Stimulated activated naive CD4-positive, alpha-beta T cell (primary cell): ENCODE measurements at regions not wholly inside any gene's neighbourhood (a gene's known extent, or its start where the extent isn't known, plus 50 kb on each side); places are given as distances from the start of the nearest gene placed in this dataset.
"Not testable (repeated sequence)": the region's sequence is repeated elsewhere in the genome, so short reads cannot be mapped to it uniquely, and the experiment has no call there.

Source experiments
- DNase-seq, 6 experiments: peaks; one replicate each; lab custom pipeline; 2025; lab: John Stamatoyannopoulos, UW

DNA sequence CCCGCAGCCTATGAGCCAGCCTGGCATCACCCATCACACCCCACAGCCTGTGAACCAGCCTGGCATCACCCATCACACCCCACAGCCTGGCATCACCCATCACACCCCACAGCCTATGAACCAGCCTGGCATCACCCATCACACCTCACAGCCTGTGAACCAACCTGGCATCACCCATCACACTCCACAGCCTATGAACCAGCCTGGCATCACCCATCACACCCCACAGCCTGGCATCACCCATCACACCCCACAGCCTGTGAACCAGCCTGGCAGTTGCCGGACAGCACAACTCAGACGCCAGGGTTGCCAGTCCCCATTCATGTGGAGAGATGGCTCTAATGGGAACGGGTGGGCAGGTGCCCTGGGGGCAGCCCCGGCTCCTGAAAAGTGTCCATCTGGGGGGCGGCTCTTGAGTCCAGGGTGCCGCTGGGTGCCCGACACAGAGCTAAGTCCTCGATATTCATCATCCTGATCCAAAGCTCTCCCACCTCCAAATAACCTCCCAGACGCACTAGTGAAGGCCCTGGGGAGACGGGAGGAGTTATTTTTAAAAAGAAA lies 116.9 kb upstream of the AFDN start:
- DNase-seq: not testable (repeated sequence)

DNA sequence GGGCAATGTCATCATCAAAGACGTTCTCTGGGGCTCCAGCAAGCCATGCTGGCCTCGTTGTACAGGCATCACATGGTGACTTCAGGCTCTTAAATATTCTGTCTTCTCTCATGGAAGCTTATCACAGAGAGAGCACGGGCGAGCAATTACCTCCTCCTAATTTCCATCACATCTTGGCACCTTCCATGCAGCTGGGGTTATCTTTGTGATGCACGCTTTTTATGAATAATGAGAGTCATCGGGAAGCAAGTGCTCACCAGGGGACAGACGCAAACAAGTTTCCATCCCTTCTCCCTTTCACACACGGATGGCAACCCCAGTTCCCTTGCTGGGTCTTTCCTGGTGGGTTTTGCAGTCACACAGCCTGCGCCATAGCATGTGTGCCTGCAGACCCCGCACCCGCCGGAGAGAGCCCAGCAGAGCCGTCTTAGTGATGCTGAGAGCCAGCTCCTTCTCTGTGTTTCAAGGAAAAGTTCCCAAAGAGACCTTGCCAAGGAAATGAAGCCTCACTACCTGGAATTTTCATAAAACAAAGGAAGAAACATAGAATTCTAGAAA lies 116.3 kb upstream of the AFDN start:
- DNase-seq: no peak

DNA sequence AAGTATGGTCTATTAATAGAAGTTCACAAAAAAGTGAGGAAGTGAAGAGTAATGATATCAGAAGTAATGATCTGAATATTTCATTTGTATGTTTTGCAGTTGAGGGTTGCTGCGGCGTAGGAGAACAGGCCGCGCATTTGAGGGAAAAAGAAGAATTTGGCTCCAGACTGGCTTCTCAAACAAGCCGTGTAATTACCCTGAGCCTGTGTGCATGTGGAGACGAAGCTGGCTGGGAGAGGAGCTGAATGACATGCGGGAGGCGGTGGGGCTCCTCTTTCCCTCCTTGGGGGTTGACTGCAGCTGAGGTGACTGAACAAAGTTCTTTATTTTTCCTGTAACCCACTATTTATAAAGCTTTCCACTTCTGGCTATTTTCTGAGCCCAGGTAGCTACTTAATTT lies 115.5 kb upstream of the AFDN start:
- no peak for DNase-seq

DNA sequence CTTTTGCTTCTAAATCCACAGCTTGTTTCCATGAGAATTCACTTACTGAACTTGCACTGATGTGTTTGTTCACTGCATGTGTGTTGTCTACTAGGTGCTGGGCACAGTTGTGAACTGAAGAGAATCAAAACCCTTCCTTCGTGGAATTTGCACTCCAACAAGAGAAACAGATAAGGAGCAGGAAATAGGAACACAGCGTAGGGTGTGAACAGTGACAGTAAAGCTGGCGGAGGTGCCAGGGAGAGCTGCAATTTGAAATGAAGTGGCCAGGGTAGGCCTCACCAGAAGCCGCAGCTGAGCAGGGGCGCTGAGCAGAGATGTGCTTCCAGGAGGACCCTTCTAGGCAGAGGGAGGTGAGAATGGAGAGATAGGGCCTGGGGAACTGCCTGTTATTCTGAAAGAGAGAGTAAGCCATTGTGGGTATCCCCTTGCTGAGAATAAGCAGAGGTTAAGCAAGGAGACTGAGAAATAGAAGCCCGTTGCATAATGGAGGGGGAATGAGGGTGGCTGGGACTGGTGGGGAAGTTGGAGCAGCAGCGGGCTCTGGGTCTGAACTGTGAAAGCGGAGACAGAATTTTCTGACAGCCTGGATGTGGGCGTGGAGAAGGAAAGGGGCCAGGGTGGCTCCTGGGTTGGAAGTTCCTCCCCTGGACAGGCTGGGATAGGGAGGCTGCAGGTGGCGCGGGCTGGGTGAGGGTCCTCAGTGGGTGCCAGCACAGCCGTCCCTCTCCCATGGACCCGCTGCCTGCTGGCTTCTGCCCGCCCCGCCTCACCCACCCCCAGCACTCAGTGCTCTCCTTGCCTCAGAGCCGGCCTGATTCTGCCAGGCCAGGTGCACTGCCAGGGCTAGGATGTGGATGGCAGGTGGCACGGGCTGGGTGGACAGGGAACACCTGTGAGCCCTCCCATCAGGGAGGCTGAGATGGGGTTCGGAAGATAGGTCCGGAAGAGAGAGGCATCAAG lies 114.7 kb upstream of the AFDN start:
- no peak for DNase-seq

DNA sequence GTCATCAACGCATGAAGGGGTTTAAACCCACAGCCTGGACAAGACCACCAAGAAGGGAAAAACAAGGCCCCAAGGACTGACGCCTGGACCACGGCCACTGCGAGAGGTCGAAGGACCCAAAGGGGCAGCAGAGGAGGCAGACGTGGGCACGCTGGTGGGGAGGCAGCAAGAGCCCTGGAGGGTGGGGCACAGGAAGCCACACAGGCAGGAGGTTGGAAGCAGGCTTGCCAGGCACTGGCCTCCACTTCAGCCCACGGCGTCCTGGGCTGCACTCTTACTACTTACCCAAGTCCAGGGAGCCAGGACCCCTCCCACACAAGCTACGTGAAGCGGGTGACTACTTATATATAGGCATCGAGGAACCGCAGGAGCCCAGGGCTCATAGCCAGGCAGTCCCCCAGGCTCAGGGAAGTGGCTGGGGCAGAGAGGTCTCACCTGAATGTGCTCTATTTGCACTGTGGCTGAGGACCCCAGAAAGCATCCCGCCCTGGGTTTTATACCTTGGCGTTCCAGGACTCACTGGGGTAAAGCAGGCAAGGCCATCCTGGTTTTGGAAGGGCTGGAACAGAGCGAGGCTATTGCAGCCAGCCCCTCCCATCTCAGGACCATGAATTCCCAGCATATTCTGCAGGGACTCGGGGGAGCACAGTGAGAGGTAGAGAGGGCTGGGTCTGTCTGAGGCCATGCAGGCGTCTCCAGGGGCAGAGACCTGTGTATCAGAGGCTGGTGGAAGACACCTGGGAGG lies 113.8 kb upstream of the AFDN start:
- DNase-seq: no peak

DNA sequence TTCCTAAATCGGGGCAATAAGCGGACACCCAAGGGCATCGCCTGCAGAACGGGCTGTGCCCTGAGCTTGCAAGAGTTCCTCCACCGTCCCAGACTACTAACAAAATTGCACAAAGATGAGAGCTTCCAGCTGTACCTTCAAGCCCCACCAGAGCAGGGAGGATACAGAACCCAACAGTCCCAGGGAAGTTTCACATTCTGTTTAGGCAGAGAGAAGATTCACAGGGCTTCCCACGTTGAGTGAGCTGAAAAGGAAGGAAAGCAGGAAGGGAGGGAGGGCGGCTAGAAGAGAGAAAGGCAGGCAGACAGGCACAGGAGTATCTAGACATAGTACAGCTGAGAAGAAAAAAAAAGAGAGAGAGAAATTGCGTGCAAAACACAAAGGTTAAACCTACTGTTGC lies 112.6 kb upstream of the AFDN start:
- DNase-seq: no peak

DNA sequence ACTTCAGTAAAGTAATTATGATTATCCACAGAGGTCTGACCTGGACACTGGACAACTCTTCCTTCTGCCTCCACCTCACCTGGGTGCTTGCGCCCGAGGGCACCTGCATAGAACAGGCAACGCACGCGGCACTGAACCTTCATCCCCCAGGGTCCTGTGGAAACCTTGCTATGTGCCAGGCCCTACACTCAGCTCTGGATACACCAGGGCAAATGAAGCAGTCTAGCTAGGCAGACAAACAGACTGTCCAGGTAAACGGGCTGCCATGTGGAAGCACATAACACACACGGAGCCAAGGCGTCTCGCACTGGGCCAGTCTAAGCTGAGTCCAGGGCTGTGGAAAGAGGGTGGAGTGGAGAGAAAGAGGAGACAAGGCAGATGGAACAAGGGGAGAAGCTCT lies 109.3 kb upstream of the AFDN start:
- no peak for DNase-seq

DNA sequence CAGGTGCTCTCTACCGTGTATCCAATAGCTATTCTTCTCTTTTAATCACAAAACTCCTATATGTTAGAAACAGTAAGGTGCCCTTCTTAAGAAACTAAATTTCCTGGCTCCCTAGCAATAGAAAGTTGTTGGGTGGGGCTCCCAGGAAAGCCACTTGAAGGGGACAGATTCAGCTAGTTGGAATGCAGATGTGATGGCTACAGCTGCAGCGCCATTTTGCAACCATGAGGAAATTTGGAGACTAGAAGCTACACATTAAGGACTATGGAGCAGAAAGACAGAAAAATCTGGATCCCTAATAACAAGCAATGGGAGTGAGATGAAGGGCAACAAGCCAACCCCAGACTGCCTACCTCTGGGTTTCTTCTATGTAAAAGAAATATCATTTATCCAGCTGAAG lies 108.8 kb upstream of the AFDN start:
- no peak for DNase-seq

DNA sequence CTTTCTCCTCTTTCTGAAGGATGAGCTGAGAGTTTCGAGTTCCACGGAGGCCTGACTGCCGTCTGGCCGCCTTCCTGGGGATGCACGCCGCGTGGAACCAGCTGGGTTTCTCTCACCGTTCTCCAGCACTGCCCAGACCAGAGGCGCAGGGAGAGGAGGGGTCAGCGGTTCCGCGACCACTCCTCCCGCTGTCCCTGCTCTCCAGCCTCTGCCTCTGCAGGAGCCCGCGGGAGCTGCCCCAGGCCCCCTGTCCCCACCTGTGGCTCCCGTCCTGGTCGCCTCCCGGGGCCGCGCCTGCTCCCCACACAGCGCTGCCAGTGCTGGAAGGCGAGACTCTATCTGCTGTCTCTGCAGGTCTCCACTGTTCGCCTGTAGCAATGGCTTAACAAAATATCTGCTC lies 106.8 kb upstream of the AFDN start:
- no peak for DNase-seq

DNA sequence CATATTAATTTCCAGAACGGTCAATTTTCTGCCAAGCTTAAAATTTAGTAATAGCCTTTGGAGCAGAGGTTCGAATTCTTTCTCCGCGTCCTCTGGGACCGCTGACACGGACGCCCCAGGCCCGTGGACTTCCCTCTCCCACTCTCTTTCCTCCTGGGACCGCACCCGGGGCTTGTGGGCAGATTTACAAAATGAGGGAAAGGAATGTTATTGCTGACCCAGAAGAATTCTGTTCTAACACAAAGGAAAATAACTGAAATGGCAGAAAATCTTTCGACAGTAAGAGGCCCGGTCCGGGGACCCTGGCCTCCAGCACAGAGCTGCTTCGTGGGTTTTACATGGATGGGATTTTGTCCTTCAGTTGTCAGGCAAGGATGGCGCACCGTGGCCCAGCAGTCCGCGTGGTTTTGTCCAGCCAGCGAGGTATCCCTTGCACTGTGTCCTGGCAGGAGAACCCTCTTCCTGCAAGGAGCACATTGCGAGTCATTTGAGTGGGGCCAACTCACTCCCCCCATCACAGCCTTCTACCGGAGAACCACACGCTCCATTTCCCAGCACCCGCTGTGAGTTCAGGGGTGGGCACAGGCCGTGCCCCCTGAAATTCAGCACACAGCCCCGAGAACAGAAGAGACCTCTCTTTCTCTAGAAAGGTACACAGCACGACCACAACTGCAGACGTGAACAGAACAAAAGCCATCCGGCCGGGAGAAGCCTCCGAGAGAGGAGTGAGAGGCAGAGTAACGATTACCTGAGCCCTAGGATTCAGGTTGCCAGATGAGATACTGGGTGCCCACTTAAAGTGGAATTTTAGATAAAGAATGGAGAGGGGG lies 106.0 kb upstream of the AFDN start:
- no peak for DNase-seq

DNA sequence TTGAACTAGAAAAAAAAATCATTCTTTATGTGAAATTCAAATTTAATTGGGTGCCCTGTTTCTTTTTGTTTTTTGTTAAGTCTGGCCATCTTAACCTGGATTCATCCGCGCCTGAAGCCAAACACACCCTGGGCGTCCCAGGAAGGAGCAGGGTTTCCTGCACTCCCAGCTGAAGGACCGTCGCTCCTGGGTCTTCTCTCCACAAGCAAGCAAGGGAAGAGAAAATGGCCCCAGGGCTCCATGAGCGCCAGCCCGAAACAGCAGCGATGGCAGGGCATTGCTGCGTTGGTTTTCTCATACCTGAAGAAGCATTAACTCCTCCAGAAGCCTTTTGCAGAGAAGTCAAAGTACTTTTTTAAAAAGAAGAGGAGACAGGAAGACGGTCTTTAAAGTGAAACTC lies 105.4 kb upstream of the AFDN start:
- DNase-seq: no peak

DNA sequence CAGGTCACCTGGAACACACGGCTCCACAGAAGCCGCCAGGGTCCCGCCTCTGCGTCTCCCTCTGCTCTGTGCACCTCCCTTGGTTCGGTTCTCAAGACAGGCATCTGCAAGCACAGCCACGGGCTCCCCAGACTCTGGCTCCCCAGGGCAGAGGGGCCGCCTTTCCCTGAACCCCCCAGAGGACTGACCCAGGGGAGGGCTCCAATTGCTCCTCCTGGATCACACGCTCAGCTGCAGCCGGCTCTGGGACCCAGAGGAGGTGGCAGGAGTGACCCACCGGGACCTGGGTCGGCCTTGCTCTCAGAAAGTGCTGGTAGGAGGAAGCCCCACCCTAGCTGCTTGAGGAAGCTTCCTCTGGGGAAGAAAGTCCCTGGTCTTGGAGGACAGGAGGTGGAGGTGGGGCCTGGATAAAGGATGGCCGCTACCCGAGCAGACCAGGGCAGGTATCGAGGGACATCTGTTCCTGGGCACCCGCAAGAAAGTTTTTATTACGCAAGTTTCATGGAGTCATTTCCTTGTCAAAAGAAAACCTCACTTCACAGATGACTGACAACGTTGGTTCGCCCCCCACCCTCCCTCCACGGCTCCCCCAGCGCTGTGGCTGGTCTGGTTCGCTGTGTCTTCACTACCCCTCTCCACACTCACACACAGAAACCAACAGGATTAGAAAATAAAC lies 103.9 kb upstream of the AFDN start:
- DNase-seq: no peak

DNA sequence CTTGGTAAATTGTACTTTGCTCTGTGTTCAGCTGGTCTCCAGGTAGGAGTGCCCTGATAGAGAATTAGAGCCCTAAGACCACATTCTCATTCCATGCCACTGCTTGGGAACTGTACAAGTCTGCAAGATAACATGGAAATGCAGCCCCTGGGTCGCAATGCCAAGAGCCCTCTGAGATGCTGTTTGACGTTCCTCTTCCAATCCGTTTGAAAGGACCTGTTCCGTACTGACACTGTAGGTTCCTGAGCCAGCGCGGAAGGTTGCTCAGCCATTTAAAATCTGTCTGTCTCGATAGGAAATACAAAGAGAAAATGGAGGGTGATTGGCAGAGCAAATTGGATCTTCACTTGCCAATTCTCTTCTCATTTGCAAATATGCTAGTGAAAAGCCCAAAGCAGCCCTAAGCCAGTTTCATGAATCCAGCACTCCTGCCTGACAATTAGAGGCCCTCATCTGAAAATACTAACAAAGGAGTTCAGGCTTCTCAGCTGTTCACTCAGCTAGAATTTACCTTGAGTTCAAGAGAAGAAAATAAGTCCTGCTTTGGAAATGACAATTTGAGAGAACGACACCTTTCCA lies 100.6 kb upstream of the AFDN start:
- no peak for DNase-seq

DNA sequence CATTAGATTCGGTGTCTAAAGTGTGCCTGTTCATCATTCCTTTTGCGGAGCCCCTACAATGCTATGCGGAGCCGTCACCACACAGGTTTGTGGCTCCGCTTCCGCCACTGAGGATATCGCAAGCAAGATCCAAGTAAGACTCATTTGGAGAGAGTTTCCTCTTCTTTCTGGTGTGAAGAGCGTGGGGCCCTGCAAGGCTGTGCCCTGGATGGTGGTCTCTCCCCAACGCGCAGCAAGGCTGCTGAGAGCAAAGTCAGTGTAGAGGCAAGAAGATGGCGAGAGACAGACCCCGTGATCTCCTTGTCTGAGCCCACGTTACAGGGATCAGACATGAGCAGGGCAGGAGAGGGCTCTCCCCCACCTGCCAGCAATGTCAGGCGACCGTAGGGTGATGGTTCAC lies 96.3 kb upstream of the AFDN start:
- DNase-seq: no peak

DNA sequence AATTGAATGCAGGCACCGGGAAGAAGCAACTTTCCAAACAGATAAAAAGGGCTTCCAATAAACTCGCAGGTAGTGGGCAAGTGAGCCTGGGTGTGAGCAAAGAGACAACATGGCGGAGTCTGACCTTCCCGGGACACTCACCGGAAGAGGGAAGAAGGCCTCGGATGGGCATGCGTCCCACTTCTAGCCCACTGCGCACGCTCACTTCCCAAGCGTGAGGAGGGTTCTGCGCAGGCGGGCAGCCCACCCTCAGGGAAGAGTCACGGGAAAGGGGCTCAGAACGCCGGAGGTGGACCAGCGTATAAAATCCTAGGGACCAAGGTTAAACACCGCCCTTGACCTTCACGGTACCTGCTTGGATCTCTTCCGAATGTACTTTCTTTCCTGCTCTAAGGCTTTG lies 95.5 kb upstream of the AFDN start:
- no peak for DNase-seq

DNA sequence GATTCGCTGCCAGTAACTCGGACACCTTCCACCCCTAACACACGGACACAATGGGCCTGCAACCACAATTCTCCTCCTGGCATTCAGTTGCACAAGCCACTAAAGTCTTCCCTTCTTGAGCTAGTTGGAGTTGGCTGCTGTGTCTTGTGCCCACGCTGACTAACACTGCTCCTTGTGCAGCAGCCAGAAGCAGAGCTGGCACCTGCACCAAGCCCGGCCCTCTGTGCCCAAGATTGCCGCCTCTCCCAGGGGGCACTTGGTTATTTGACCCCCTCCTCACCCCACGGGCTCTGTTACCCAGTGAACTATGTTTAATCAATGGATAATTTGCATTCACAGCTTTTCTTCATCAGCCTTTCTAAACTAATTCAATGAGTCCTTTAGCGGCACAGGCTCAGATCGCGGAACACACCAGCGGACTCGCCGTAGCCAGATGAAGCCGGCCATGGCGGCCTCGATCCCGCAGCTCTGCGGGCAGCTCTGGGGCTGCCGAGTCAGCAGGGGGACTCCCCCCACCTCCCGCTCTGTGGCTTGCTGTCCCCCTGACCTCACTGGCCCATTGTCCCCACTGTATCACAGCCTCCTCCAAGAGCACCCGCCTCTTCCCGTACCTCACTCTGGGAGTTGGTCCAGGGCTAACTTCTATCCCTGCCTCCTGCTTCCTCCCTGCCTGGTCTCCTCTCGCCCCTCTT lies 94.8 kb upstream of the AFDN start:
- no peak for DNase-seq

DNA sequence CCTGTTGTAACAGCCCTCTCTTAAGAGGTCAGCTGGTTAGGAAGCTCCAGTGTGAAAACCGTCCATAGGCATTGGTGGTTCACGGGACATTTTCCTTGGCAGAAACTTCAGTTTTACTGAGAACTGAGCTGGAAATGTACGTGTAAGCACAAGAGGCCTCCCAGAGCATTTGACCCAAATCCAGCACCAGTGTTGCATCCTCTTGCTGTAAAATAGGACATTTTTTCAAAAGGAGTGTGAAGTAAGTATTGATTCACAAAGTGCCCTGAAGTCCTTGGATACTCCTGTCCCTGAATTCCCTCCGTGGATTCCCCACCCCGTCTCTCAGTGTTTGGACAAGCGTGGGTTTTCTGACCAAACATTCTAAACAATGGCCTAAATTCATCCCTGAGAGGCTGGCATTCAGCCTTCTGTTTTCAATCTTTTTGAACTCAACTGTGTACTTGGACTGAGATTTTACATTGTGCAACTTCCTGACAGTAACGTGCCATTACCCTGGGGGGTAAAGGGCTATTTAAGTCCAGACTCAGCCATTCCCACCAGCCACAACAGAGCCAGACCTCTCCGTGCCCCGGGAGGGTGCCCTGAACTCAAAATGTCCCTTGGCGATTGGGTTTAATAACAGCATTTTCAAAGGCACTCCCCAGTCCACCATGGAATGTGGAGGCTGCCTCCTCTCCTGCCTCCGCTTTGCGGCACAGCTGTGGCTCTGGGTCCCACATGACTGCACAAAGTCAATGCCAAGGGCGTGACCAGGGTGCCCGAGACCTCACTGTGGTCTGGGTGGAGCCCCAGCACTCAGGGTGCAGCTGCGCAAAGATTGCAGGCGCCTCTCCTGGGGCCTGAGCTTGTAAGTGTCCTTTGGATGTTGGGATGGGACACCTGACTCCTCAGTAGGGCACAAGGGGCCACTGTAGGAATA lies 92.7 kb upstream of the AFDN start:
- DNase-seq: no peak

DNA sequence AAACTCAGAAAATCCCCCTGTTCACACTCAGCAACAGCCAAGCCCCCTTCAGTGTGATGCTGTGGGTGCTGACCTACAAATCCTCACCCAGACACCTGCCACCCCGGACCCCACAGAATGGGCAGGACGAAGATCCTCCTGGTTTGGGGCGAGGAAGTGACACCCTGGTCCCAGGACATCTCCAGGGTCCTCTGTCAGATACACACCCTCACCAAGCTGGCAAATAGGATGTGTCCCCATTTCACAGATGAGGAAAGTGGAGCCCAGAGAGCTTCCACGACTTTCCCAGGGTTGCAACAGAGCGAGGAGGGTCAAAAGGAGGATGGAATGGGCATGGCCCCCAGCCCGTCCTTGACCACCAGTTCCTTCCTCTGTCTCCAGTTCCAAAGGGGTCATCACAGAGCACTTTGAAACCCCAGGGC lies 92.0 kb upstream of the AFDN start:
- DNase-seq: no peak
